Colonic mucosa (tissue), 4 donors: ENCODE measurements at regions not wholly inside any gene's neighbourhood (a gene's known extent, or its start where the extent isn't known, plus 50 kb on each side); places are given as distances from the start of the nearest gene placed in this dataset.
"Not testable (repeated sequence)": the region's sequence is repeated elsewhere in the genome, so short reads cannot be mapped to it uniquely, and the experiment has no call there.

Source experiments
- DNase-seq: peaks from one replicate; pipeline ENCODE4 v3.0.0-alpha.2; 2020
- H3K27ac ChIP-seq: fragments of 200-600 bp; one replicate; pipeline ENCODE4 v1.8.0; 2021
- H3K27me3 ChIP-seq: fragments of 200-600 bp; one replicate; pipeline ENCODE4 v1.8.0; 2021
- H3K36me3 ChIP-seq: fragments of 200-600 bp; one replicate; pipeline ENCODE4 v1.8.0; 2021
- H3K4me1 ChIP-seq: fragments of 200-600 bp; one replicate; pipeline ENCODE4 v1.8.0; 2021; ENCODE audit warnings: mild to moderate bottlenecking
- H3K4me3 ChIP-seq: fragments of 200-600 bp; one replicate; pipeline ENCODE4 v1.8.0; 2021
- H3K9ac ChIP-seq, 2 donors: one replicate each; pipeline ENCODE4 v1.7.0; 2013; ENCODE audit warnings: control low read depth in 2 of 2, low read depth in 2 of 2, low read length in 2 of 2
- H3K9me3 ChIP-seq: fragments of 200-600 bp; one replicate; pipeline ENCODE4 v1.8.0; 2021
- intact Hi-C: fragments of 100-400 bp; cut with DNase I; formaldehyde crosslinking; loops from one replicate; pipeline ENCODE4 v1.14.1; 2022
- TF ChIP-seq, protein P1 (sequence below): fragments of 200-600 bp; IDR thresholded peaks from one replicate; pipeline ENCODE4 v1.8.0; 2022; ENCODE audit warnings: antibody characterized with exemption, mild to moderate bottlenecking
- donor health status: healthy.
- donor health status: DM: no; HTN: no; CAD: no.
- donor health status: DM: no; HTN: no; CAD: no.

- intact Hi-C loops: no loop called here
- Histone ChIP-seq H3K4me3 (no peak overlapping the region), H3K9ac (no peak overlapping the region), H3K9me3 (no peaks in the 10 kb centered on the region), H3K4me1 (no peaks in the 10 kb centered on the region), H3K27me3 (no peaks in the 10 kb centered on the region), H3K27ac (no peak overlapping the region), H3K36me3 (no peaks in the 10 kb centered on the region)
- TF ChIP-seq, protein P1, sequence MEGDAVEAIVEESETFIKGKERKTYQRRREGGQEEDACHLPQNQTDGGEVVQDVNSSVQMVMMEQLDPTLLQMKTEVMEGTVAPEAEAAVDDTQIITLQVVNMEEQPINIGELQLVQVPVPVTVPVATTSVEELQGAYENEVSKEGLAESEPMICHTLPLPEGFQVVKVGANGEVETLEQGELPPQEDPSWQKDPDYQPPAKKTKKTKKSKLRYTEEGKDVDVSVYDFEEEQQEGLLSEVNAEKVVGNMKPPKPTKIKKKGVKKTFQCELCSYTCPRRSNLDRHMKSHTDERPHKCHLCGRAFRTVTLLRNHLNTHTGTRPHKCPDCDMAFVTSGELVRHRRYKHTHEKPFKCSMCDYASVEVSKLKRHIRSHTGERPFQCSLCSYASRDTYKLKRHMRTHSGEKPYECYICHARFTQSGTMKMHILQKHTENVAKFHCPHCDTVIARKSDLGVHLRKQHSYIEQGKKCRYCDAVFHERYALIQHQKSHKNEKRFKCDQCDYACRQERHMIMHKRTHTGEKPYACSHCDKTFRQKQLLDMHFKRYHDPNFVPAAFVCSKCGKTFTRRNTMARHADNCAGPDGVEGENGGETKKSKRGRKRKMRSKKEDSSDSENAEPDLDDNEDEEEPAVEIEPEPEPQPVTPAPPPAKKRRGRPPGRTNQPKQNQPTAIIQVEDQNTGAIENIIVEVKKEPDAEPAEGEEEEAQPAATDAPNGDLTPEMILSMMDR: no peak
- DNase-seq: no peak
Observed at GRCh38 chrX:1097328-1097727, 115.1 kb downstream of the CRLF2 start.

DNA sequence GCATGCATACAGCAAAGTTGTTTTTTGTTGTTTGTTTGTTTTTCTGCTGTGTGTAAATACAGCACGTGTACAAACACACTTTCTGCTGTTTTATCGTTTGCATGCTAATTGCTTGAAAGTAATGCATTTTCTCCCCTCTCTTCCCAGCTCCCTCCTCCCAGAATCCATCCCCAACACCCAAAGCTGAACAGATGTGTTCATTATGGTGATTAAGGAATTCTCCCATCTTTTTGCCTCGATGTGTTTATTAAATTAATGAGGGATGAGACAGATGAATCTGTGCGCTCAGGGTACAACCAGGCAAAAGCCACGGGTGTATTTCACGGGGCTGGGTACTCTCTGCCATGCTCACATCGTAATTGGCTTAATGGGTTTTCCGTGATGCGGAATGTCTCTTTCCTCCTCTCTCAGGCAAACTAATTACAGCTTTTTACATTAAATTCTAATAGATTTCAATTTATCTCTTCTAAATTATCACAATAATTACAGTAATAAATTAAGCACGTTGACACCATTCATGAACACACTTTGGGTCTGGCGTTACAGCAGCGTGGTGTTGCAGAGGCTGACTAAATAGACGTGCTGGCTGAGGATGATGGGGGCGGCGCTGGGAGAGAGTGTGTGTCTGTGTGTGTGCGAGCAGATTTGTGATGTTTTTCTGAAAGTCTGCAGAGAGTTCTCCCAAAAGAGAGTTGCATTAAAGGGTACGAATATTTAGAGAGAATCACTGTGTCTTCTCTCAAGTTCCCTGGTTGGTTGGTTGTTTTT is 117.7 kb downstream of the CRLF2 start:
- TF ChIP-seq, protein P1: no peak
- DNase-seq: no peak
- Histone ChIP-seq H3K27me3 (no peaks in the 10 kb centered on the region), H3K9me3 (no peaks in the 10 kb centered on the region), H3K9ac (no peak overlapping the region), H3K36me3 (no peaks in the 10 kb centered on the region), H3K27ac (no peak overlapping the region), H3K4me1 (no peaks in the 10 kb centered on the region), H3K4me3 (no peak overlapping the region)
- intact Hi-C loops: no loop called here

- Histone ChIP-seq H3K9me3 (no peaks in the 10 kb centered on the region), H3K4me3 (no peak overlapping the region), H3K36me3 (no peaks in the 10 kb centered on the region), H3K27me3 (no peaks in the 10 kb centered on the region), H3K4me1 (no peaks in the 10 kb centered on the region), H3K9ac (no peak overlapping the region), H3K27ac (no peak overlapping the region)
- intact Hi-C loops: no loop called here
- no peak for DNase-seq
- TF ChIP-seq, protein P1: no peak
Observed at GRCh38 chrX:1093586-1094421, 118.6 kb downstream of the CRLF2 start.

GRCh38 chrX:1093121-1093520 is 119.3 kb downstream of the CRLF2 start:
- Histone ChIP-seq H3K4me3 (no peak overlapping the region), H3K4me1 (no peaks in the 10 kb centered on the region), H3K27me3 (no peaks in the 10 kb centered on the region), H3K9me3 (no peaks in the 10 kb centered on the region), H3K36me3 (no peaks in the 10 kb centered on the region), H3K27ac (no peak overlapping the region), H3K9ac (no peak overlapping the region)
- intact Hi-C loops: no loop called here
- no peak for DNase-seq
- TF ChIP-seq, protein P1: no peak

- DNase-seq: no peak
- Histone ChIP-seq H3K4me3 (no peak overlapping the region), H3K27ac (no peak overlapping the region), H3K9ac (no peak overlapping the region), H3K27me3 (no peaks in the 10 kb centered on the region), H3K36me3 (no peaks in the 10 kb centered on the region), H3K4me1 (no peaks in the 10 kb centered on the region), H3K9me3 (no peaks in the 10 kb centered on the region)
- TF ChIP-seq, protein P1: no peak
- intact Hi-C loops: no loop called here
Observed at GRCh38 chrX:1086444-1087409, 125.7 kb downstream of the CRLF2 start.

- H3K9ac ChIP-seq, H3K36me3 ChIP-seq, H3K9me3 ChIP-seq, intact Hi-C loops, H3K27me3 ChIP-seq, DNase-seq, H3K27ac ChIP-seq, H3K4me3 ChIP-seq, H3K4me1 ChIP-seq: not testable (repeated sequence)
Observed at GRCh38 chrX:1085871-1086270, 126.6 kb downstream of the CRLF2 start.
